ENCODE measurements at regions not wholly inside any gene's neighbourhood (a gene's known extent, or its start where the extent isn't known, plus 50 kb on each side); places are given as distances from the start of the nearest gene placed in this dataset.

- FAIRE-seq = no peak
- H3K27ac ChIP-seq (ENCODE audit: low read depth in 1 of 3, low read length in 2 of 3) = no peak overlapping the region
- H3K4me1 ChIP-seq (ENCODE audit: control insufficient read depth in 3 of 3, insufficient read depth in 2 of 3, low read depth in 1 of 3, low read length in 2 of 3) = peaks cover 0 to 10% (median 0%) of the 10 kb centered on the region in 3 donors
- no peak overlapping the region for H3K4me3 ChIP-seq (ENCODE audit: low read depth in 1 of 3, low read length in 3 of 3)
- H3K36me3 ChIP-seq (ENCODE audit: control insufficient read depth in 3 of 3, insufficient read depth in 2 of 3, low read depth in 1 of 3, low read length in 3 of 3) = no peaks in the 10 kb centered on the region
- 70 to 79% (median 76%) methylated on average over 6 of the region's 6 CpGs for WGBS, 3 donors
- DNase-seq = no peak
- H3K27me3 ChIP-seq (ENCODE audit: control insufficient read depth in 3 of 3, insufficient read depth in 3 of 3, low read length in 3 of 3) = no peaks in the 10 kb centered on the region
- H3K9me3 ChIP-seq (ENCODE audit: control insufficient read depth in 2 of 2, insufficient read depth in 1 of 2, low read depth in 1 of 2, low read length in 1 of 2) = peaks cover 0 to 8% of the 10 kb centered on the region in 2 donors
These were observed 179.7 kb downstream of the HSD17B3 start for GRCh38 chr9:96122282-96122681.

DNA sequence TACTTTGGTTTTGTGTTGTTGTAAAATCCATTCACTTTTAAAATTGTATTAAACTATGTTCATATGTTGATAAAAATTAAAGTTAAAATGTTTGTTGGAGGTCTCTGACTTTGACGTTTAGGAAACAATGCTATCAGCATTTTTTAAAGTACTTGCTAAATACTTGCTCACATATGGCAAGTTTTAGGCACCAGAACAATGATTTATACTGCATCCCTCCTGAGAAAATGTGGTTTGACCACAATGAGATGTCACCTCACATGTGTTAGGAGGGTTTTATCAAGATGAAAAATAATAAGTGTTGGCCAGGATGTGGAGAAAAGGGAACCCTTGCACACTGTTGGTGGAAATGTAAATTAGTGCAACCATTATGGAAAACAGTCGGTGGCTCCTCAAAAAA, 180.8 kb downstream of the HSD17B3 start:
- Histone ChIP-seq H3K4me1 (ENCODE audit: control insufficient read depth in 3 of 3, insufficient read depth in 2 of 3, low read depth in 1 of 3, low read length in 2 of 3) (peaks cover 0 to 12% (median 6%) of the 10 kb centered on the region in 3 donors), H3K9me3 (ENCODE audit: control insufficient read depth in 2 of 2, insufficient read depth in 1 of 2, low read depth in 1 of 2, low read length in 1 of 2) (peaks cover 0 to 8% of the 10 kb centered on the region in 2 donors), H3K36me3 (ENCODE audit: control insufficient read depth in 3 of 3, insufficient read depth in 2 of 3, low read depth in 1 of 3, low read length in 3 of 3) (no peaks in the 10 kb centered on the region), H3K27me3 (ENCODE audit: control insufficient read depth in 3 of 3, insufficient read depth in 3 of 3, low read length in 3 of 3) (no peaks in the 10 kb centered on the region), H3K4me3 (ENCODE audit: low read depth in 1 of 3, low read length in 3 of 3) (no peak overlapping the region), H3K27ac (ENCODE audit: low read depth in 1 of 3, low read length in 2 of 3) (no peak overlapping the region)
- FAIRE-seq (no peak), DNase-seq (no peak)
- 41 to 72% (median 48%) methylated on average over 2 of the region's 2 CpGs for WGBS, 3 donors

- Histone ChIP-seq H3K36me3 (ENCODE audit: control insufficient read depth in 3 of 3, insufficient read depth in 2 of 3, low read depth in 1 of 3, low read length in 3 of 3) (no peaks in the 10 kb centered on the region), H3K9me3 (ENCODE audit: control insufficient read depth in 2 of 2, insufficient read depth in 1 of 2, low read depth in 1 of 2, low read length in 1 of 2) (peaks cover 0 to 8% of the 10 kb centered on the region in 2 donors), H3K27ac (ENCODE audit: low read depth in 1 of 3, low read length in 2 of 3) (no peak overlapping the region), H3K27me3 (ENCODE audit: control insufficient read depth in 3 of 3, insufficient read depth in 3 of 3, low read length in 3 of 3) (no peaks in the 10 kb centered on the region), H3K4me1 (ENCODE audit: control insufficient read depth in 3 of 3, insufficient read depth in 2 of 3, low read depth in 1 of 3, low read length in 2 of 3) (peaks cover 0 to 15% (median 6%) of the 10 kb centered on the region in 3 donors), H3K4me3 (ENCODE audit: low read depth in 1 of 3, low read length in 3 of 3) (no peak overlapping the region)
- peak in 1 of 2 donors; percentile 21 for DNase-seq
- 81 to 94% (median 81%) methylated on average over 6 of the region's 6 CpGs for WGBS, 3 donors
- no peak for FAIRE-seq
These were observed 184.4 kb downstream of the HSD17B3 start for GRCh38 chr9:96117398-96118080.

DNA sequence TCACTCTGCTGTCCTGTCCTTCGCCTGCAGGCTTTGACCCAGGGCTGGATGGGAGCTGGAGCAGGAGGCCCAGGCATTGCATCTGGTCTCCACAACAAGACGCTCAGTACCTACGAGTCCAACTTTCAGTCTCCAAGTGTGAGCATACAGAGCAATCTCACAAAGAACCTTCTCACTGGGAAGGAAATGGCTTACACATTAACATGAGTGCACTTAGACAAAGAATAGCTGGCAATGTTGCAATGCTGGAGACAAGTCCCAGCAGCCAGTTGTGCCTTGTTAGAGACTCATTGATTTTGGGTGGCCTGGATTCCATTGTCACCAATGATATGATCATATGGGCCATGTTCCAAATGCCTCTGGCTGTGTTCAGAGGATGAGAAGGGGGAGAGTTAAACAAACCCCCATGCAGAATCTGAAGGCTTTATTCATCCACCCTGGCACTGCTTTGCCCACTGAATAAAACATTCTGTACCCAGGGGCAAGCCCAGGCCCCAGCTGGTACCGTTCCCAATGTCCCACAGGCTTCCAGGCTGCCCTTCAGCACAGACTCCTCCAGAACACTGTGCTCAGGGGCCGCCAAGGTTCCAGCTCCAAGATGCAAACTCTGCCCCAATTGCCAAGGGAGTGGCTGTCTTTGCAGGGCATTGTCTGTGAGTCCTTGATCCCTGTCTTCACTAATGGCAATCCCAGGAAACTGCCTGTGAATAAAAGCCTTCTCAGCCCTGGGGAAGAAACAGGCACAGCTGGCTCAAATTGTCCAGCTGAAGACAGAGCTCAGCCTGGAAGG, 185.5 kb downstream of the HSD17B3 start:
- 20 to 52% (median 52%) methylated on average over 5 of the region's 5 CpGs for WGBS, 3 donors
- no peak overlapping the region for H3K4me3 ChIP-seq (ENCODE audit: low read depth in 1 of 3, low read length in 3 of 3)
- H3K27ac ChIP-seq (ENCODE audit: low read depth in 1 of 3, low read length in 2 of 3) = peak overlapping the region in 1 of 3 donors; percentile 29
- FAIRE-seq = no peak
- H3K27me3 ChIP-seq (ENCODE audit: control insufficient read depth in 3 of 3, insufficient read depth in 3 of 3, low read length in 3 of 3) = no peaks in the 10 kb centered on the region
- no peaks in the 10 kb centered on the region for H3K36me3 ChIP-seq (ENCODE audit: control insufficient read depth in 3 of 3, insufficient read depth in 2 of 3, low read depth in 1 of 3, low read length in 3 of 3)
- DNase-seq = peak; percentile 75 to 85
- peaks cover 0 to 8% of the 10 kb centered on the region in 2 donors for H3K9me3 ChIP-seq (ENCODE audit: control insufficient read depth in 2 of 2, insufficient read depth in 1 of 2, low read depth in 1 of 2, low read length in 1 of 2)
- H3K4me1 ChIP-seq (ENCODE audit: control insufficient read depth in 3 of 3, insufficient read depth in 2 of 3, low read depth in 1 of 3, low read length in 2 of 3) = peaks cover 0 to 15% (median 6%) of the 10 kb centered on the region in 3 donors

DNA sequence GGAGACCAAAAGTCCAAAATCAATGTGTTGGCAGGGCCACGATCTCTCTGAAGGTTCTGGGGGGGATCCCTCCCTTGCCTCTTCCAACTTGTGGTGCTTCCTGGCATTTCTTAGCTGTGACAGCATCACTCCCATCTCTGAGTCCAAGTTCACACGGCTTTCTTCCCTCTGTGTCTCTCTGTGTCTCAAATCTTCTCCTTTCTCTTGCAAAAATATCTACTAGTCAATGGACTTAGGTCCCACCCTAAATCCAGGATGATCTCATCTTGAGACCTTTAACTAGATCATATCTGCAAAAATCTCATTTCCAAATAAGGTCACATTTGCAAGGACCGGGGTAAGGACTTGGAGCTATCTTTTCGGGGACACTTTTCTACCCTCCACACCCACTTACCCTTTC, 186.1 kb downstream of the HSD17B3 start:
- Histone ChIP-seq H3K27me3 (ENCODE audit: control insufficient read depth in 3 of 3, insufficient read depth in 3 of 3, low read length in 3 of 3) (no peaks in the 10 kb centered on the region), H3K9me3 (ENCODE audit: control insufficient read depth in 2 of 2, insufficient read depth in 1 of 2, low read depth in 1 of 2, low read length in 1 of 2) (peaks cover 0 to 8% of the 10 kb centered on the region in 2 donors), H3K4me3 (ENCODE audit: low read depth in 1 of 3, low read length in 3 of 3) (no peak overlapping the region), H3K36me3 (ENCODE audit: control insufficient read depth in 3 of 3, insufficient read depth in 2 of 3, low read depth in 1 of 3, low read length in 3 of 3) (no peaks in the 10 kb centered on the region), H3K4me1 (ENCODE audit: control insufficient read depth in 3 of 3, insufficient read depth in 2 of 3, low read depth in 1 of 3, low read length in 2 of 3) (peaks cover 0 to 15% (median 6%) of the 10 kb centered on the region in 3 donors), H3K27ac (ENCODE audit: low read depth in 1 of 3, low read length in 2 of 3) (peak overlapping the region in 1 of 3 donors; percentile 29)
- FAIRE-seq (no peak), DNase-seq (no peak)
- WGBS, 3 donors = 55 to 63% (median 55%) methylated on average over 4 of the region's 4 CpGs

GRCh38 chr9:96113032-96113431, 188.9 kb downstream of the HSD17B3 start:
- WGBS, 3 donors = 88 to 93% (median 92%) methylated on average over 3 of the region's 3 CpGs

DNA sequence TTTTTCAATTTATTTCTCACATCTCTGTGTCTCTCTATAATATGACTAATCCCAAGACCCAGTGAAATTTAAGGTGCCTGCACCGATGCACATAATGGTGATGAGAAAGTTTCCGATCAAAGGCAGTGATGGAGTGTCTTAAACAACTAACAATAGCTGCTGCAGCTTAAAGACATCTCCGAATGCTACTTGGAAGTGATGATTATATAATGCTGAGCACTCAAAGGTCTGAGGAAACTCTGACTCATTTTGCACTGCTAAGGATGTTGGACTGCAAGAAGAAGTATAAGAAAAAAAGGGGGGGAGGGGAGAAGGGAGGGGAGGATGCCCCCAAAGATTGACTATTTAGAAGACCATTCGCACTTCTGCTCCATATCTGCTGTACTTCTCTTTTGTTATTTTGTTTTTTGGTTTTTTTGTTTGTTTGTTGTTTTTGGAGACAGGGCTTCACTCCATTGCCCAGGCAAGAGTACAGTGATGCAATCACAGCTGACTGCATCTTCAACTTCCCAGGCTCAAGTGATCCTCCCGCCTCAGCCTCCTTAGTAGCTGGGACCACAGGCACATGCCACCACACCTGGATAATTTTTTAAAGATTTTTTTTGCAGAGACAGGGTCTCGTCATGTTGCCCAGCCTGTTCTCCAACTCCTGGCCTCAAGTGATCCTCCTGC, 192.2 kb downstream of the HSD17B3 start:
- Histone ChIP-seq H3K4me3 (ENCODE audit: low read depth in 1 of 3, low read length in 3 of 3) (no peak overlapping the region), H3K27me3 (ENCODE audit: control insufficient read depth in 3 of 3, insufficient read depth in 3 of 3, low read length in 3 of 3) (no peaks in the 10 kb centered on the region), H3K9me3 (ENCODE audit: control insufficient read depth in 2 of 2, insufficient read depth in 1 of 2, low read depth in 1 of 2, low read length in 1 of 2) (peaks cover 0 to 4% of the 10 kb centered on the region in 2 donors), H3K4me1 (ENCODE audit: control insufficient read depth in 3 of 3, insufficient read depth in 2 of 3, low read depth in 1 of 3, low read length in 2 of 3) (no peaks in the 10 kb centered on the region), H3K27ac (ENCODE audit: low read depth in 1 of 3, low read length in 2 of 3) (no peak overlapping the region), H3K36me3 (ENCODE audit: control insufficient read depth in 3 of 3, insufficient read depth in 2 of 3, low read depth in 1 of 3, low read length in 3 of 3) (no peaks in the 10 kb centered on the region)
- DNase-seq (no peak), FAIRE-seq (no peak)
- 74 to 83% (median 79%) methylated on average over 6 of the region's 6 CpGs for WGBS, 3 donors

More at GRCh38 chr9:96113032-96113431, 188.9 kb downstream of the HSD17B3 start:
- Histone ChIP-seq H3K27me3 (ENCODE audit: control insufficient read depth in 3 of 3, insufficient read depth in 3 of 3, low read length in 3 of 3) (no peaks in the 10 kb centered on the region), H3K4me1 (ENCODE audit: control insufficient read depth in 3 of 3, insufficient read depth in 2 of 3, low read depth in 1 of 3, low read length in 2 of 3) (peaks cover 0 to 15% (median 6%) of the 10 kb centered on the region in 3 donors), H3K27ac (ENCODE audit: low read depth in 1 of 3, low read length in 2 of 3) (no peak overlapping the region), H3K4me3 (ENCODE audit: low read depth in 1 of 3, low read length in 3 of 3) (no peak overlapping the region), H3K36me3 (ENCODE audit: control insufficient read depth in 3 of 3, insufficient read depth in 2 of 3, low read depth in 1 of 3, low read length in 3 of 3) (no peaks in the 10 kb centered on the region), H3K9me3 (ENCODE audit: control insufficient read depth in 2 of 2, insufficient read depth in 1 of 2, low read depth in 1 of 2, low read length in 1 of 2) (no peaks in the 10 kb centered on the region)
- no peak for DNase-seq
- no peak for FAIRE-seq

DNA sequence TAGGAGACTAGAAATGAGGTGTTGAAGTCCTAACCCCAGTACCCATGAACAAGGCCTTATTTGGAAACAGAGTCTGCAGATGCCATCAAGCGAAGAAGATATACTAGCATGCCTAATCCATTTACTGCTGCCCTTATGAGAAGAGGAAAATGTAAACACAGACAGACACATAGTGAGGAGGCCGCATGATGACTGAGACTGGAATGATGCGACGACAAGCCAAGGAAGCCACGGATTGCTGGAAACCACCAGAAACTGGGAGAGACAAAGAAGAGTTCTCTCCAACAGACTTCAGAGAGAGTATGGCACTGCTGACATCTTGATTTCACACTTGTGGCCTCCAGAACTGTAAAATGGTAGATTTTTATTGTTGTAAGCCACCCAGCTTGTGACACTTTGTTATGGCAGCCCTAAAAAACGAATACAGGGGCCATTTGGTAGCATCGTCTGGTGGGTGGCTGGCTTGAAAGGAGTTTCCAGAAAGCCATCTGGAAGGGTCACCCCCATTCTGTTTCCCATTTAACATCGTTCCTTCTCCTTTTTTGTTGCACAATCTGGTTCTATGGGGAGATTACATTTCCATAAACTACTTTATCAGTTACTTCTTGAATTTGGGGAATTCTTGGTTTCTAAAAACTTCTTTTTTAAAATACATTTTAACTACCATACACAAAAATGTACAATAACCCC, 193.1 kb downstream of the HSD17B3 start:
- Histone ChIP-seq H3K27me3 (ENCODE audit: control insufficient read depth in 3 of 3, insufficient read depth in 3 of 3, low read length in 3 of 3) (no peaks in the 10 kb centered on the region), H3K9me3 (ENCODE audit: control insufficient read depth in 2 of 2, insufficient read depth in 1 of 2, low read depth in 1 of 2, low read length in 1 of 2) (peaks cover 0 to 4% of the 10 kb centered on the region in 2 donors), H3K4me1 (ENCODE audit: control insufficient read depth in 3 of 3, insufficient read depth in 2 of 3, low read depth in 1 of 3, low read length in 2 of 3) (no peaks in the 10 kb centered on the region), H3K36me3 (ENCODE audit: control insufficient read depth in 3 of 3, insufficient read depth in 2 of 3, low read depth in 1 of 3, low read length in 3 of 3) (no peaks in the 10 kb centered on the region), H3K4me3 (ENCODE audit: low read depth in 1 of 3, low read length in 3 of 3) (no peak overlapping the region), H3K27ac (ENCODE audit: low read depth in 1 of 3, low read length in 2 of 3) (no peak overlapping the region)
- WGBS, 3 donors = 89 to 93% (median 89%) methylated on average over 8 of the region's 8 CpGs
- FAIRE-seq = no peak
- no peak for DNase-seq

Data from small intestine (tissue), 7 donors.